Stromal cell of bone marrow (primary cell): ENCODE measurements at regions not wholly inside any gene's neighbourhood (a gene's known extent, or its start where the extent isn't known, plus 50 kb on each side); places are given as distances from the start of the nearest gene placed in this dataset.

ENCODE experiments used
- DNase-seq: peaks from one replicate; pipeline ENCODE4 v3.0.0-alpha.2; 2012; ENCODE audit warnings: low read depth

- DNase-seq = no peak
Measured at GRCh38 chr12:107349008-107349747, 255.8 kb upstream of the CRY1 start.

GRCh38 chr12:107349839-107350238 lies 256.5 kb upstream of the CRY1 start:
- no peak for DNase-seq

- no peak for DNase-seq
Measured at GRCh38 chr12:107351109-107351508, 257.8 kb upstream of the CRY1 start.

- DNase-seq = no peak
Measured at GRCh38 chr12:107351713-107352112, 258.4 kb upstream of the CRY1 start.

GRCh38 chr12:107352347-107353081 lies 259.2 kb upstream of the CRY1 start:
- no peak for DNase-seq

GRCh38 chr12:107353312-107353711 lies 260.0 kb upstream of the CRY1 start:
- DNase-seq = no peak

GRCh38 chr12:107355004-107355565 lies 261.7 kb upstream of the CRY1 start:
- DNase-seq = no peak

GRCh38 chr12:107355612-107356011 lies 262.3 kb upstream of the CRY1 start:
- DNase-seq = no peak

GRCh38 chr12:107356266-107356936 lies 263.1 kb upstream of the CRY1 start:
- peak; percentile 79 for DNase-seq

GRCh38 chr12:107356937-107357295 lies 263.6 kb upstream of the CRY1 start:
- DNase-seq = no peak

GRCh38 chr12:107359382-107359781 lies 266.0 kb upstream of the CRY1 start:
- DNase-seq = no peak

GRCh38 chr12:107360033-107360432 lies 266.7 kb upstream of the CRY1 start:
- no peak for DNase-seq

- no peak for DNase-seq
Measured at GRCh38 chr12:107360482-107360881, 267.1 kb upstream of the CRY1 start.

- DNase-seq = no peak
Measured at GRCh38 chr12:107361970-107362369, 268.6 kb upstream of the CRY1 start.

GRCh38 chr12:107362960-107363359 lies 269.6 kb upstream of the CRY1 start:
- DNase-seq = no peak

- DNase-seq = no peak
Measured at GRCh38 chr12:107364875-107365518, 271.6 kb upstream of the CRY1 start.

GRCh38 chr12:107365703-107366102 lies 272.4 kb upstream of the CRY1 start:
- DNase-seq = no peak

GRCh38 chr12:107366322-107366721 lies 273.0 kb upstream of the CRY1 start:
- DNase-seq = no peak

GRCh38 chr12:107368586-107368985 lies 275.2 kb upstream of the CRY1 start:
- DNase-seq = no peak

GRCh38 chr12:107369006-107369405 lies 275.7 kb upstream of the CRY1 start:
- no peak for DNase-seq

- DNase-seq = no peak
Measured at GRCh38 chr12:107369679-107370078, 276.3 kb upstream of the CRY1 start.

GRCh38 chr12:107372229-107372658 lies 278.9 kb upstream of the CRY1 start:
- no peak for DNase-seq
